GM12874 (cell line): ENCODE measurements at regions not wholly inside any gene's neighbourhood (a gene's known extent, or its start where the extent isn't known, plus 50 kb on each side); places are given as distances from the start of the nearest gene placed in this dataset.

Experiments used
- CTCF ChIP-seq: IDR thresholded peaks from 2 replicates; pipeline ENCODE4 v1.5.1; 2011; ENCODE audit warnings: low read depth, mild to moderate bottlenecking, control low read depth, low read length, moderate library complexity; ENCODE audit not compliant: insufficient read depth

- no peak for TF ChIP-seq CTCF
These were observed 191.7 kb downstream of the RASSF9 start for GRCh38 chr12:85644508-85644907.

GRCh38 chr12:85653731-85654455 lies 182.3 kb downstream of the RASSF9 start:
- TF ChIP-seq CTCF: no peak

- TF ChIP-seq CTCF: no peak
These were observed 181.8 kb downstream of the RASSF9 start for GRCh38 chr12:85654456-85654840.

GRCh38 chr12:85656561-85656960 lies 179.6 kb downstream of the RASSF9 start:
- no peak for TF ChIP-seq CTCF

GRCh38 chr12:85657251-85657650 lies 179.0 kb downstream of the RASSF9 start:
- TF ChIP-seq CTCF: no peak

GRCh38 chr12:85657836-85658630 lies 178.2 kb downstream of the RASSF9 start:
- no peak for TF ChIP-seq CTCF

GRCh38 chr12:85659754-85660530 lies 176.3 kb downstream of the RASSF9 start:
- no peak for TF ChIP-seq CTCF
